ENCODE measurements at regions not wholly inside any gene's neighbourhood (a gene's known extent, or its start where the extent isn't known, plus 50 kb on each side); places are given as distances from the start of the nearest gene placed in this dataset.

DNA sequence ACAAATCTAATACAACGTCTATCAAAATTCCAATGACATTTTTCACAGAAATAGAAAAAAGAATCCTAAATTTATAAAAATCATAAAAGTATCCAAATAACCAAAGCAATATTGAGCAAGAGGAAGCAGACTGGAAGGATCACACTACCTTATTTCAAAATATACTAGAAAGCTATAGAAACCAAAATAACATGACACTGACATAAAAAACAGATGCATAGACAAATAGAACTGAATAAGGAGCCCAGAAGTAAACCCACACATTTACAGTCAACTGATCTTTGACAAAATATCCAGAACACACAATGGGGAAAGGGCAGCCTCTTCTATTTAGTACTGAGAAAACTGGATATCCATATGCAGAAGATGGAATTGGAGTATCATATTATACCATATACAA, 217.5 kb downstream of the MACC1 start:
- POLR2A ChIA-PET: no interaction called here
- no peak overlapping the region for H3K27ac ChIP-seq (ENCODE audit: low read length in 2 of 2)
- H3K27ac Mint-ChIP-seq: no peak overlapping the region
- no peak overlapping the region for H3K4me3 ChIP-seq (ENCODE audit: control extremely low read depth in 1 of 5, extremely low read depth in 1 of 5, insufficient read depth in 1 of 5, low read depth in 2 of 5, low read length in 4 of 5)
- H4K20me1 ChIP-seq (ENCODE audit: control insufficient read depth, insufficient read depth, low read length, poor library complexity, severe bottlenecking): no peaks in the 10 kb centered on the region
- no peak for ATAC-seq (ENCODE audit: low read depth)
- TF ChIP-seq, protein P1, sequence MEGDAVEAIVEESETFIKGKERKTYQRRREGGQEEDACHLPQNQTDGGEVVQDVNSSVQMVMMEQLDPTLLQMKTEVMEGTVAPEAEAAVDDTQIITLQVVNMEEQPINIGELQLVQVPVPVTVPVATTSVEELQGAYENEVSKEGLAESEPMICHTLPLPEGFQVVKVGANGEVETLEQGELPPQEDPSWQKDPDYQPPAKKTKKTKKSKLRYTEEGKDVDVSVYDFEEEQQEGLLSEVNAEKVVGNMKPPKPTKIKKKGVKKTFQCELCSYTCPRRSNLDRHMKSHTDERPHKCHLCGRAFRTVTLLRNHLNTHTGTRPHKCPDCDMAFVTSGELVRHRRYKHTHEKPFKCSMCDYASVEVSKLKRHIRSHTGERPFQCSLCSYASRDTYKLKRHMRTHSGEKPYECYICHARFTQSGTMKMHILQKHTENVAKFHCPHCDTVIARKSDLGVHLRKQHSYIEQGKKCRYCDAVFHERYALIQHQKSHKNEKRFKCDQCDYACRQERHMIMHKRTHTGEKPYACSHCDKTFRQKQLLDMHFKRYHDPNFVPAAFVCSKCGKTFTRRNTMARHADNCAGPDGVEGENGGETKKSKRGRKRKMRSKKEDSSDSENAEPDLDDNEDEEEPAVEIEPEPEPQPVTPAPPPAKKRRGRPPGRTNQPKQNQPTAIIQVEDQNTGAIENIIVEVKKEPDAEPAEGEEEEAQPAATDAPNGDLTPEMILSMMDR (IDR thresholded peaks at IDR 0.05): no peak
- no peak for TF ChIP-seq EZH2 (IDR thresholded peaks at IDR 0.05; ENCODE audit: borderline replicate concordance, insufficient read depth, low read depth, low read length, poor library complexity, severe bottlenecking)
- WGBS (ENCODE audit: insufficient coverage): no CpG with 5 or more reads among the region's 1 CpG
- no peaks in the 10 kb centered on the region for H3K27me3 ChIP-seq (replicated peaks in 1 of 4; ENCODE audit: control extremely low read depth in 1 of 4, control insufficient read depth in 3 of 4, insufficient read depth in 4 of 4, low read length in 3 of 4)
- H3K9me3 ChIP-seq (ENCODE audit: control extremely low read depth in 1 of 3, control insufficient read depth in 2 of 3, insufficient read depth in 1 of 3, low read length in 2 of 3): no peaks in the 10 kb centered on the region
- intact Hi-C loops (cut with micrococcal nuclease): no loop called here
- H3K4me2 ChIP-seq (replicated peaks; ENCODE audit: low read depth, low read length, poor library complexity, severe bottlenecking): no peak overlapping the region
- no peaks in the 10 kb centered on the region for H3K27me3 Mint-ChIP-seq
- H3K9me3 Mint-ChIP-seq (ENCODE audit: insufficient read depth): no peaks in the 10 kb centered on the region
- CTCF ChIA-PET: no interaction called here
- DNase-seq: no peak
- H3K4me1 ChIP-seq (ENCODE audit: control insufficient read depth in 2 of 2, insufficient read depth in 2 of 2, low read length in 2 of 2): no peaks in the 10 kb centered on the region
- no peaks in the 10 kb centered on the region for H3K79me2 ChIP-seq (ENCODE audit: control insufficient read depth, insufficient read depth, low read length)
- H2AFZ ChIP-seq (ENCODE audit: insufficient read depth, low read depth, low read length, poor library complexity, severe bottlenecking): no peak overlapping the region
- no peak overlapping the region for H3K4me3 Mint-ChIP-seq
- H3K36me3 ChIP-seq (replicated peaks in 1 of 2; ENCODE audit: control extremely low read depth in 1 of 2, control insufficient read depth in 1 of 2, extremely low read depth in 1 of 2, insufficient read depth in 2 of 2, low read length in 1 of 2): no peaks in the 10 kb centered on the region
- no peak overlapping the region for H3K9ac ChIP-seq (ENCODE audit: low read length)
- no peaks in the 10 kb centered on the region for H3K4me1 Mint-ChIP-seq

DNA sequence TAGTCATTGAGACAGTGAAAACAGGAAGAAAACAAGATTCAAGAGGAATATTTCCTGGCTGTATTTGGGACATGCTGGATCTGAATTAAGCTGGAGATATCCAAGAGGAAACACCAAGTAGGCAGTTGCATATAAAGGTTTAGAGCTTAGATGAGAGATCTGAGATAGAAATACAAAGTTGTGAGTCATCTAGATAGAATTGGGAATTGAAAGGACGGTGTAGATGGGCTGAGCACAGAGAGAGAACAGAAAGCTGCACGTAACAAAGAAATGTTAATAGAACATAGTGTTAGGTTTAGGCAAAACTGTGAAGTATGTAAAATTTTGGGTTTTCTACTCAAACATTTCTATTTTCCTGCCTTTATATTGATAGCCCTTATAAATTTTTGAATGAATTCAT, 218.5 kb upstream of the TMEM196 start:
- H3K27ac ChIP-seq (ENCODE audit: low read length in 2 of 2): no peak overlapping the region
- no peaks in the 10 kb centered on the region for H4K20me1 ChIP-seq (ENCODE audit: control insufficient read depth, insufficient read depth, low read length, poor library complexity, severe bottlenecking)
- DNase-seq: no peak
- no peak overlapping the region for H3K4me3 ChIP-seq (ENCODE audit: control extremely low read depth in 1 of 5, extremely low read depth in 1 of 5, insufficient read depth in 1 of 5, low read depth in 2 of 5, low read length in 4 of 5)
- no peak overlapping the region for H2AFZ ChIP-seq (ENCODE audit: insufficient read depth, low read depth, low read length, poor library complexity, severe bottlenecking)
- no peaks in the 10 kb centered on the region for H3K27me3 ChIP-seq (replicated peaks in 1 of 4; ENCODE audit: control extremely low read depth in 1 of 4, control insufficient read depth in 3 of 4, insufficient read depth in 4 of 4, low read length in 3 of 4)
- H3K79me2 ChIP-seq (ENCODE audit: control insufficient read depth, insufficient read depth, low read length): no peaks in the 10 kb centered on the region
- intact Hi-C loops (cut with micrococcal nuclease): no loop called here
- H3K4me2 ChIP-seq (replicated peaks; ENCODE audit: low read depth, low read length, poor library complexity, severe bottlenecking): no peak overlapping the region
- peaks cover 0 to 3% (median 0%) of the 10 kb centered on the region in 3 donors for H3K9me3 ChIP-seq (ENCODE audit: control extremely low read depth in 1 of 3, control insufficient read depth in 2 of 3, insufficient read depth in 1 of 3, low read length in 2 of 3)
- H3K9ac ChIP-seq (ENCODE audit: low read length): no peak overlapping the region
- Mint-ChIP-seq H3K4me3 (no peak overlapping the region), H3K27ac (no peak overlapping the region), H3K4me1 (no peaks in the 10 kb centered on the region), H3K27me3 (no peaks in the 10 kb centered on the region), H3K9me3 (ENCODE audit: insufficient read depth) (no peaks in the 10 kb centered on the region)
- TF ChIP-seq EZH2 (IDR thresholded peaks at IDR 0.05; ENCODE audit: borderline replicate concordance, insufficient read depth, low read depth, low read length, poor library complexity, severe bottlenecking): no peak
- ChIA-PET CTCF (interaction anchor here (1.2 to 2.0 kb wide), 2 partner anchors 181 to 319 kb away, joined by 3 to 7 read pairs; no protein-coding TSS in a partner anchor), POLR2A (no interaction called here)
- no peaks in the 10 kb centered on the region for H3K36me3 ChIP-seq (replicated peaks in 1 of 2; ENCODE audit: control extremely low read depth in 1 of 2, control insufficient read depth in 1 of 2, extremely low read depth in 1 of 2, insufficient read depth in 2 of 2, low read length in 1 of 2)
- WGBS (ENCODE audit: insufficient coverage): 100% methylated on average over 1 of the region's 2 CpGs
- ATAC-seq (ENCODE audit: low read depth): no peak
- no peaks in the 10 kb centered on the region for H3K4me1 ChIP-seq (ENCODE audit: control insufficient read depth in 2 of 2, insufficient read depth in 2 of 2, low read length in 2 of 2)
